NT2/D1 (cell line): ENCODE measurements at regions not wholly inside any gene's neighbourhood (a gene's known extent, or its start where the extent isn't known, plus 50 kb on each side); places are given as distances from the start of the nearest gene placed in this dataset.

Experiments used
- DNase-seq: peaks from one replicate; pipeline ENCODE4 v3.0.0-alpha.2; 2011; ENCODE audit warnings: low read depth, low spot score
- H3K27me3 ChIP-seq: 2 replicates; pipeline ENCODE4 v1.6.0; 2011; ENCODE audit warnings: mild to moderate bottlenecking; ENCODE audit not compliant: insufficient read length, insufficient read depth
- H3K36me3 ChIP-seq: 2 replicates; pipeline ENCODE4 v1.6.1; 2011; ENCODE audit warnings: mild to moderate bottlenecking, low read length, mixed read lengths; ENCODE audit not compliant: insufficient read depth, insufficient read length
- H3K4me1 ChIP-seq: 2 replicates; pipeline ENCODE4 v1.5.1; 2011; ENCODE audit not compliant: insufficient read depth, insufficient read length
- H3K4me3 ChIP-seq: 2 replicates; pipeline ENCODE4 v1.5.1; 2011; ENCODE audit warnings: low read depth; ENCODE audit not compliant: insufficient read length
- H3K9ac ChIP-seq: 2 replicates; pipeline ENCODE4 v1.6.0; 2011; ENCODE audit warnings: low read depth; ENCODE audit not compliant: insufficient read length
- H3K9me3 ChIP-seq: 2 replicates; pipeline ENCODE4 v1.5.1; 2011; ENCODE audit warnings: mild to moderate bottlenecking, low read length; ENCODE audit not compliant: insufficient read depth
- SUZ12 ChIP-seq: IDR thresholded peaks from 2 replicates; pipeline ENCODE4 v1.6.1; 2011; ENCODE audit not compliant: insufficient read length, insufficient read depth; ENCODE audit errors: extremely low read depth
- YY1 ChIP-seq: IDR thresholded peaks from 2 replicates; pipeline ENCODE4 v1.6.1; 2011; ENCODE audit not compliant: insufficient read length, insufficient read depth
- ZNF274 ChIP-seq: IDR thresholded peaks from 2 replicates; pipeline ENCODE4 v1.6.1; 2011; ENCODE audit warnings: mild to moderate bottlenecking, low read depth, low read length

GRCh38 chr9:13719446-13719845 lies 440.0 kb upstream of the MPDZ start:
- no peak for DNase-seq
- no peaks in the 10 kb centered on the region for H3K36me3 ChIP-seq
- H3K9ac ChIP-seq: no peak overlapping the region
- no peaks in the 10 kb centered on the region for H3K9me3 ChIP-seq
- H3K27me3 ChIP-seq: no peaks in the 10 kb centered on the region
- H3K4me1 ChIP-seq: no peaks in the 10 kb centered on the region
- no peak for TF ChIP-seq SUZ12
- TF ChIP-seq YY1: no peak
- TF ChIP-seq ZNF274: no peak
- H3K4me3 ChIP-seq: no peak overlapping the region

- Histone ChIP-seq H3K9me3 (no peaks in the 10 kb centered on the region), H3K4me3 (no peak overlapping the region)
- DNase-seq: no peak
These were observed 439.0 kb upstream of the MPDZ start for GRCh38 chr9:13718539-13718938.

GRCh38 chr9:13718086-13718485 lies 438.6 kb upstream of the MPDZ start:
- no peak overlapping the region for H3K9ac ChIP-seq
- DNase-seq: no peak
- no peaks in the 10 kb centered on the region for H3K9me3 ChIP-seq
- H3K27me3 ChIP-seq: no peaks in the 10 kb centered on the region
- TF ChIP-seq ZNF274 (no peak), YY1 (no peak), SUZ12 (no peak)
- H3K36me3 ChIP-seq: no peaks in the 10 kb centered on the region
- no peaks in the 10 kb centered on the region for H3K4me1 ChIP-seq
- no peak overlapping the region for H3K4me3 ChIP-seq

More at GRCh38 chr9:13718539-13718938, 439.0 kb upstream of the MPDZ start:
- H3K9ac ChIP-seq: no peak overlapping the region
- no peaks in the 10 kb centered on the region for H3K27me3 ChIP-seq
- no peak for TF ChIP-seq SUZ12
- TF ChIP-seq YY1: no peak
- TF ChIP-seq ZNF274: no peak
- no peaks in the 10 kb centered on the region for H3K4me1 ChIP-seq
- H3K36me3 ChIP-seq: no peaks in the 10 kb centered on the region

GRCh38 chr9:13717322-13718054 lies 438.0 kb upstream of the MPDZ start:
- Histone ChIP-seq H3K9me3 (no peaks in the 10 kb centered on the region), H3K36me3 (no peaks in the 10 kb centered on the region), H3K9ac (no peak overlapping the region), H3K27me3 (no peaks in the 10 kb centered on the region), H3K4me1 (no peaks in the 10 kb centered on the region), H3K4me3 (no peak overlapping the region)
- no peak for DNase-seq
- TF ChIP-seq SUZ12 (no peak), YY1 (no peak), ZNF274 (no peak)

- Histone ChIP-seq H3K4me1 (no peaks in the 10 kb centered on the region), H3K4me3 (no peak overlapping the region), H3K9me3 (no peaks in the 10 kb centered on the region), H3K9ac (no peak overlapping the region), H3K27me3 (no peaks in the 10 kb centered on the region), H3K36me3 (no peaks in the 10 kb centered on the region)
- TF ChIP-seq ZNF274: no peak
- no peak for TF ChIP-seq SUZ12
- no peak for TF ChIP-seq YY1
- DNase-seq: no peak
These were observed 437.3 kb upstream of the MPDZ start for GRCh38 chr9:13716601-13717321.

- no peak for DNase-seq
These were observed 436.6 kb upstream of the MPDZ start for GRCh38 chr9:13716090-13716489.

GRCh38 chr9:13715430-13715829 lies 435.9 kb upstream of the MPDZ start:
- TF ChIP-seq SUZ12: no peak
- no peak for TF ChIP-seq YY1
- TF ChIP-seq ZNF274: no peak
- no peaks in the 10 kb centered on the region for H3K27me3 ChIP-seq
- no peak overlapping the region for H3K9ac ChIP-seq
- no peaks in the 10 kb centered on the region for H3K36me3 ChIP-seq
- no peaks in the 10 kb centered on the region for H3K4me1 ChIP-seq
- no peaks in the 10 kb centered on the region for H3K9me3 ChIP-seq
- no peak overlapping the region for H3K4me3 ChIP-seq
- no peak for DNase-seq

More at GRCh38 chr9:13716090-13716489, 436.6 kb upstream of the MPDZ start:
- Histone ChIP-seq H3K4me3 (no peak overlapping the region), H3K27me3 (no peaks in the 10 kb centered on the region), H3K36me3 (no peaks in the 10 kb centered on the region), H3K4me1 (no peaks in the 10 kb centered on the region), H3K9me3 (no peaks in the 10 kb centered on the region), H3K9ac (no peak overlapping the region)
- TF ChIP-seq ZNF274: no peak
- no peak for TF ChIP-seq SUZ12
- TF ChIP-seq YY1: no peak
